ENCODE measurements at regions not wholly inside any gene's neighbourhood (a gene's known extent, or its start where the extent isn't known, plus 50 kb on each side); places are given as distances from the start of the nearest gene placed in this dataset.

DNA sequence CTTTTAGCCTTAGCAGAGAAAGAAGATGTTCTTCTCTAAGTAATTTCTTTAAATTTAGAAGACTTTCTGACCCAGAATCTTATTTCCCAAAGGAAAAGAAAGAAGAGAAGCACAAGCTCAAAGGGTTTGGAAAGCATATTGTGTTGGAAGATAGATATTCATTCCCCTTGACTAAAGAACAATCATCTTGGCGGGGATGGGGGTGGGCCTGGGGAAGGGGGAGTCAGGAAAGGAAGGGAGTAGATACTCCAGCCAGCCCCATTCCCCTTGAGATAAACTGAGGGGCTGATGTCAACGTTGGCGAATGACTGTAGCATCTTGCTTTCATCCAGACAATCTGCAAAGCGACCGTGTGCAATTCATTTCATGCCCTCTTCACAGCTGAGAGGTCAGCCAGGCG lies 66.5 kb upstream of the SIPA1L2 start:
- WGBS (ENCODE audit: insufficient coverage, low coverage, low lambda C conversion rate, missing lambda C conversion rate): 87% methylated on average over 3 of the region's 6 CpGs
- Histone ChIP-seq H3K4me1 (no peaks in the 10 kb centered on the region), H3K36me3 (no peaks in the 10 kb centered on the region), H3K27me3 (no peaks in the 10 kb centered on the region), H3K4me3 (no peak overlapping the region), H3K27ac (no peak overlapping the region), H3K9me3 (no peaks in the 10 kb centered on the region)
- intact Hi-C loops (cut with DNase I): no loop called here
- TF ChIP-seq, protein P1, sequence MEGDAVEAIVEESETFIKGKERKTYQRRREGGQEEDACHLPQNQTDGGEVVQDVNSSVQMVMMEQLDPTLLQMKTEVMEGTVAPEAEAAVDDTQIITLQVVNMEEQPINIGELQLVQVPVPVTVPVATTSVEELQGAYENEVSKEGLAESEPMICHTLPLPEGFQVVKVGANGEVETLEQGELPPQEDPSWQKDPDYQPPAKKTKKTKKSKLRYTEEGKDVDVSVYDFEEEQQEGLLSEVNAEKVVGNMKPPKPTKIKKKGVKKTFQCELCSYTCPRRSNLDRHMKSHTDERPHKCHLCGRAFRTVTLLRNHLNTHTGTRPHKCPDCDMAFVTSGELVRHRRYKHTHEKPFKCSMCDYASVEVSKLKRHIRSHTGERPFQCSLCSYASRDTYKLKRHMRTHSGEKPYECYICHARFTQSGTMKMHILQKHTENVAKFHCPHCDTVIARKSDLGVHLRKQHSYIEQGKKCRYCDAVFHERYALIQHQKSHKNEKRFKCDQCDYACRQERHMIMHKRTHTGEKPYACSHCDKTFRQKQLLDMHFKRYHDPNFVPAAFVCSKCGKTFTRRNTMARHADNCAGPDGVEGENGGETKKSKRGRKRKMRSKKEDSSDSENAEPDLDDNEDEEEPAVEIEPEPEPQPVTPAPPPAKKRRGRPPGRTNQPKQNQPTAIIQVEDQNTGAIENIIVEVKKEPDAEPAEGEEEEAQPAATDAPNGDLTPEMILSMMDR (IDR thresholded peaks at IDR 0.05): no peak
- no peak for TF ChIP-seq POLR2A (IDR thresholded peaks at IDR 0.05)
- DNase-seq: no peak
- no peak for ATAC-seq

GRCh38 chr1:232697187-232697822 lies 67.4 kb upstream of the SIPA1L2 start:
- intact Hi-C loops (cut with DNase I): no loop called here
- no peak for TF ChIP-seq POLR2A (IDR thresholded peaks at IDR 0.05)
- TF ChIP-seq, protein P1 (IDR thresholded peaks at IDR 0.05): no peak
- Histone ChIP-seq H3K27me3 (no peaks in the 10 kb centered on the region), H3K4me3 (no peak overlapping the region), H3K9me3 (no peaks in the 10 kb centered on the region), H3K36me3 (no peaks in the 10 kb centered on the region), H3K4me1 (no peaks in the 10 kb centered on the region), H3K27ac (no peak overlapping the region)
- ATAC-seq (no peak), DNase-seq (no peak)
- 79% methylated on average over 3 of the region's 4 CpGs for WGBS (ENCODE audit: insufficient coverage, low coverage, low lambda C conversion rate, missing lambda C conversion rate)

- no peak for DNase-seq
- H3K27ac ChIP-seq: no peak overlapping the region
- 79% methylated on average over 6 of the region's 6 CpGs for WGBS (ENCODE audit: insufficient coverage, low coverage, low lambda C conversion rate, missing lambda C conversion rate)
- H3K36me3 ChIP-seq: no peaks in the 10 kb centered on the region
- TF ChIP-seq, protein P1 (IDR thresholded peaks at IDR 0.05): no peak
- TF ChIP-seq POLR2A (IDR thresholded peaks at IDR 0.05): no peak
- no peaks in the 10 kb centered on the region for H3K27me3 ChIP-seq
- no peak overlapping the region for H3K4me3 ChIP-seq
- intact Hi-C loops (cut with DNase I): no loop called here
- no peaks in the 10 kb centered on the region for H3K9me3 ChIP-seq
- no peak for ATAC-seq
- peaks cover 0 to 9% (median 3%) of the 10 kb centered on the region in 4 donors for H3K4me1 ChIP-seq
These were observed 69.9 kb upstream of the SIPA1L2 start for GRCh38 chr1:232699814-232700213.

DNA sequence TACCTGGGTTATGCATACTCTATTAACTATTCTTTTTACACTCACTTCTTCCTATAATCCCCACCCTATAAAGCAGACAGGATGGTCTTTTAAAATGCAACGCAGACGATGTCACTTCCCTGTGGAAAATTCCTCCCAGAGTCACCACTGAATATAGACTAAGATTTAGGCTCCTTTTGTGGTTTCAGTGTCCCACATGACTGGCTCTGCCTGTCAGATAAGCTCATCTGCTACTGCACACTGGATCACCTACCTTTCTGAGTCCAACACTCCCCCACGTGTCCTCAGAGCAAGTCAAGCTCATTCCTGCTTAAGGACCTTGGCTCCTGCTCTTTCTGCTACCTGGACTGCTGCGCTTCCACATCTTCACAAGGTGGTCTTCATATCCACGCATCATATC lies 73.0 kb upstream of the SIPA1L2 start:
- Histone ChIP-seq H3K27ac (no peak overlapping the region), H3K27me3 (no peaks in the 10 kb centered on the region), H3K9me3 (no peaks in the 10 kb centered on the region), H3K36me3 (no peaks in the 10 kb centered on the region), H3K4me3 (no peak overlapping the region), H3K4me1 (peaks cover 0 to 28% (median 7%) of the 10 kb centered on the region in 4 donors)
- 80% methylated on average over 5 of the region's 5 CpGs for WGBS (ENCODE audit: insufficient coverage, low coverage, low lambda C conversion rate, missing lambda C conversion rate)
- DNase-seq (no peak), ATAC-seq (no peak)
- intact Hi-C loops (cut with DNase I): no loop called here
- TF ChIP-seq POLR2A (IDR thresholded peaks at IDR 0.05): no peak
- TF ChIP-seq, protein P1 (IDR thresholded peaks at IDR 0.05): no peak

All from right lobe of liver (tissue), 6 donors.